Stimulated activated CD4-positive, alpha-beta T cell treated with anti-CD3 and anti-CD28 coated beads, Interleukin-15, amount 100 ng/mL, for 48 hours (primary cell): ENCODE measurements at regions not wholly inside any gene's neighbourhood (a gene's known extent, or its start where the extent isn't known, plus 50 kb on each side); places are given as distances from the start of the nearest gene placed in this dataset.

Experiments
- DNase-seq, 2 donors: peaks; one replicate each; pipeline ENCODE4 v3.0.0-alpha.2; 2020; ENCODE audit warnings: low read depth in 2 of 2

DNA sequence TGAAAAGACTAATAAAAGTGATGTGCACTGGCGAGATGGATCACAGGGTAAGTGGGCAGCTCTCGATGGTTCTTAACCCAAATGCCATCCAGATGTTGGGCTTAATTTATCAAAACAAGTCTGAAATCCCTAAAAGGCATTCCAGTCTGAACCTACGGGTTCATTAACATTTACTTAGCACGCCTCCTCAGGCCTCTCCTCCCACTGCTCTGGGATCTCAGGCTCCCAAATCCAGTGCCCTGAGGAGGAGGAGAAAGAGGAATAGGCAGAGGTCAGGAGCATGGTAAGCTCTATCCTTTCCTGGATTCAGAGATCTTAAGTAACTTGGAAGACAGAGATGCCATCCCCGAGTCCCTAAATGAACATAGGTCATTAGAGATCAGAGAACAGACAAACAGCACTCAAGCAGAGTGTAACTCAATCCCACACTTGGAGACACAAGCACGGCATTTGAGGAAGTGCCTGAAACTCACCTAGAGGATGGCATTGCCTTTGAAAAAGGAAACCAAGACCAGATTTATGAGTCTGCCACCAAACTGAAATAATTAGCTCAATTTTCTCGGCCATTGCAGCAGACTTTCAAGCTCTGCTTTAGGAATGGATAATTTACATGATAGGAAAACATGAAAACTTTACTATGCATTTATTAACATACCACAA lies 140.9 kb downstream of the CXCL12 start:
- no peak for DNase-seq

DNA sequence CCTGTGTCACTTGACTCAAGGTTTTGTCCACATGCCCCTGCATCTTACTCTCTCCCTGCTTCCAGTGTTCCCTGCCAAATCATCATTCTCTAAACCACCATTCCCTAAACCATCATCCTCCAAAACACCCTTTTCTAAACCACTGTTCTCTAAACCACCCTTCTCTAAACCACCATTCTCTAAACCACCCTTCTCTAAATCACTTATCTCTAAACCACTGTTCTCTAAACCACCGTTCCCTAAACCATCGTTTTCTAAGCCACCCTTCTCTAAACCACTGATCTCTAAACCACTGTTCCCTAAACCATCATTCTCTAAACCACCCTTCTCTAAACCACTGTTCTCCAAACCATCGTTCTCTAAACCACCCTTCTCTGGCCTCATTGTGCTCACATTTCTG lies 142.1 kb downstream of the CXCL12 start:
- no peak for DNase-seq

DNA sequence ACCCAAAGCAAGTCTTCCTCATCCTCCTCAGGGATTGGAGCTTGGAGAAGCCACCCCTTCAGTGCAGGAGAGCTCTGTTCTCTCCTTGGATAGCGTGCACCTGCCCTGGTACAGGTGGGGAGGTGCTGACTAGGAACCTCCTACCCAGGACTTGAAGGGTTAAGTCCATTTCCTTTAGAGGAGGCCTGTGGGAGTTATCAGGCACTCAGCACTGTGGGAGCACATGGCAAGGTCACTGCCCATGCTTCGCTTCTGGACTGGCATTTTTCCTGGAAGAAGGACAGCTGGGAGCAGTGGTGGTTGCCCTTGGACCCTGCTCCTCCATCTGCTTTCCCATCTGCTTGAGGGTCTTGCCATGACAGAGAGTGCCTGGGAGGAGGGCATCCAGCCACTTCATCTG lies 142.8 kb downstream of the CXCL12 start:
- DNase-seq, result no peak

DNA sequence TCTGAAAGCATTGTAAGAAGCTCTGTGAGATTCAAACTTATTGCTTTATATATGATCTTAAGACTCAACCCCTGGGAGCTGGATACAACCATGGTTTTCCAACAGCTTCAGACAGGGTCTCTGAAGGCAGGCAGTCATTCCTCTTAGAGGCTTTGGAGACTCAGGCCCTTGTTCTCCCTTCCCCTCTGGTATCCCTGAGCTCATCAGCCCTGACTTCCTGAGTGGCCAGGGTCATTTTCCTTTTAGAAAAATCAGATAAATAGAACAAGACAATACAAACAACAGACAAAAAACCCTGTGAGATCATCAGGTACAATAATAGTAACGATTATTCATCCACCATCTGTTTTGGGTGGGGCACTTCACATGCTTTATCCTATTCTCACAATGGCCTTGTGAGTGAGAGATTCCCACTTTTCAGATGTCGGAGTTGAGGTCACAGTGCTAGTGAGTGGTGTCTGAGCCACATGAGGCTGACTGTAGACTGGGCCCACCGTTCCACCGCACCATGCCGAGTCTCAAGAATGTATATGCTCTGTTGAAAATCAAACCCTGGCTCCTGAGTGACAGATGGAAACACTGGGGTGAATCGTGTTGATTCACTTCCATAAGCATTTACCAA lies 144.2 kb downstream of the CXCL12 start:
- no peak for DNase-seq

DNA sequence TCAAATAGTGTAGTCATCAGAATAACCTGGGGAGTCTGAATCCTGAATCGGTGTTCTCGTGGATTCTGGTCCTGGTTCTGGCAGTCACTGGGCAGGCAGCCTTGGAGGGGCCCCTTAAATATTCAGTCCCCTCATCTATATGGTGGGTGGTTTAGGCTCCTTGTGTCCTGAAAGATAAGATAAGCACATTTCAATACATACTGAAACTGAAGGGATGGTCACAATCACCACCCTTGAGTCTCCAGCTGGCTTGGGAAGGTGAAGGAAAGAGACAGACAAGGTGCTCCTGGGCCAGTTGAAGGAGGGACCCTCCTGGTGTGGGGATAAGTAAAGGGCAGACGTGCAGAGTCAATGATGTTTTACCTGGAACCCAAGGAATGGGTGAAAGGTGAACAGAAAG lies 146.7 kb downstream of the CXCL12 start:
- DNase-seq, result no peak

DNA sequence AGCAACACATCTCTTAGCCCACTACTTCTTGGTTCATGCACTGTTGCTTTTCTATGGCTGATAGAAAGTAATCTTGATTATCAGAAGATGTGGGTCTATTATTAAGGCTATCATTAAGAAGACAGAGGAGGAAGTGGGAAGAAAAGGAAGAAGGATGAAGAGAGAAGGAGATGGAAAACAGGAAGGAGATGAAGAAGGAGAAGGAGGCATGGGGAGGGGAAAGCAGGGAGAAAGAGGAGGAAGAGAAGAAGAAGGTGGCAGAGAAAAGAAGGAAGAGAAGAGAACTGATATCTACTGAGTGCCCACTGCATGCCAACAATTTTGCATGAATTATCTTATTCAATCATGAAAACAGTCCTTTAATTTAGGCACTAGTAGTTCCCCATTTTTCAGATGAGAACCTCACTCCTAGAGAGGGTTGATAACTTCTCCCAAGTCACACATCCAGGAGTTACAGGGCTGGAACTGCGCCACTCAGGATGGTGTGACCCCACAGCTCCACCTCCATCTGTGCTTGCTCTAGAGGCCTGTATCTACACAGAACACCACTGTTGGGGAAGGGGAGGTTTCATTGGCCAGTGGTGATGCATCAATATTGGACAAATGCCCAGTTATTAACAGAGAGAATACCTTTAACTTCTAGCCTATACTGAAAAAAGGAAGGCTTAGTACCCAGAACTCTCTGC lies 147.4 kb downstream of the CXCL12 start:
- DNase-seq, result no peak

DNA sequence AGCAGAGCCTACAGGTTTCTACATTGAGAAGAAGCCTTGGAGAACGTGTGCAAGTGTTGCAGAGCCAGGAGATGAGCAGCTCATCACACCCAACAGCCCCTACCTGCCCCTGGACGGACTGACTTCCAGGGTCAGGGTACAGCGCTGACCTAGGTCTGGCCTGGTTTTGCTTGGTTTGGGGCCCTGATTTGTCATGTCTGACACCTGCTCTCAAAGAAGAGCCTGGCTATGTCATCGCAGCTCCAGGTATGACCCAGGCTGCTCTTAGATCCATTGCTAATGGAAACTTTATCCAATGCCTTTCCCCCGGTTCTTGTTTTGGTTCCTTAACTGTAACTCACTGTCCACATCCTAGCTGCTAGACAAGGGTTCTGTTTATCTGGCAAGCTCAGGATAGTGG lies 149.5 kb downstream of the CXCL12 start:
- DNase-seq, result no peak

DNA sequence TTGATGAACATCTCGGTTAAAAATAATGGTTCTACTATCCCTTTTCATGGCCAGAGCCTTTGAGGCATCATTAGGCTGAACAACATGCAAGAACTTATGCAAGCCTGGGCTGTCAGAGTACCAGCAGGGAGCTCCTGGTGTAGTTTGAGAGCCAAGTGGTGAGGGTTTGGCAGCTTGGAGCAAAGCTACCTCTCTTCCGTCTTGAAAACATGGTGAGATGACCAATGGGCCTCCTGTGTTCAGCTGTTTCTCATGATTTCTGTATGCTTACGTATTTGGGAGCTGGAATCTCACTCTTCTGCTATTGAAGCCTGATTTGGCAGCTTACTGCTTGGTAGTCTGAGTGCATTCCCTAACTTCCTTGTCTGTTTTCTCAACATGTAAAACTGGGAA lies 150.4 kb downstream of the CXCL12 start:
- DNase-seq, result no peak

DNA sequence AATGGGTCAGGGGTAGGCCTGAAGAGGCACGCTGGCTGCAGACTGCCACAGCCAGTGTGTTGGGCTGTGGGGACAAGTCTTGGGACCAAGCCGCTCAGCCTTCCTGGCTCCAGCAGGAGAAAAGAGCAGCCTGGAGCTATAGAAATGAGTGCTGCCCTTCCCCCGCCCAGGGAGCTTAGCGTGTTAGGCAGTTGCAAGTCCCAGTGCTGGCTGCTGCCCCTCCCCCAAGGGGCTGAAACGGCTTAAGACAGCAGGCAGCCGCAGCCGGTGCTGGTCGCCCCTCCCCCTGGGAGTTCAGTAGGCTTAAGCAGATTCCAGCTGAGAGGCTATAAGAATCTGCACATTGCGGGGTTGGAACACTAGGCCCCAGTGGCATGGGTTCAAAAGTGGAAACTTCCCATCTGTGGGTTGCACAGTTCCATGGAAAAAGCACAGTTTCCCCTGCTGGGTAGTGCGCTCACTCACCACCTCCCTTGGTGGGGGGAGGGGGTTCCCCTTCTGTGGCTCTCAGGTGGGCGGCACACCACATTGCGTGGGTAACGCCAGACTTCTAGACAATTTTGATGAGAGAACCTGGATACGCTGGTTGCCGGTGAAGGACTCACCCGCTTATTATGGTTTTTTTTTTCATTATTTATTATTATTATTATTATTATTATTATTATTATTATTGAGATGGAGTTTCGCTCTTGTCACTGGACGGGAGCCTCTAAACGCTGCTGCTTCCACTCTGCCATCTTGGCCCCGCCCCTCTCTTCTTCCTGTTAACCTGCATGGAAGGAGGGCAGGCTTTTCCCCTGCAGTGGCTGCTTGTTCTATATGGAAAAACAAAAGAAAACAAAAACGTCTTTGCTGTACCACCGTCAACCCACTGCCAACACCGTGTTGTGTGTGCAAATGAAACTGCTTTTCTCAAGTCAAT lies 151.1 kb downstream of the CXCL12 start:
- no peak for DNase-seq

DNA sequence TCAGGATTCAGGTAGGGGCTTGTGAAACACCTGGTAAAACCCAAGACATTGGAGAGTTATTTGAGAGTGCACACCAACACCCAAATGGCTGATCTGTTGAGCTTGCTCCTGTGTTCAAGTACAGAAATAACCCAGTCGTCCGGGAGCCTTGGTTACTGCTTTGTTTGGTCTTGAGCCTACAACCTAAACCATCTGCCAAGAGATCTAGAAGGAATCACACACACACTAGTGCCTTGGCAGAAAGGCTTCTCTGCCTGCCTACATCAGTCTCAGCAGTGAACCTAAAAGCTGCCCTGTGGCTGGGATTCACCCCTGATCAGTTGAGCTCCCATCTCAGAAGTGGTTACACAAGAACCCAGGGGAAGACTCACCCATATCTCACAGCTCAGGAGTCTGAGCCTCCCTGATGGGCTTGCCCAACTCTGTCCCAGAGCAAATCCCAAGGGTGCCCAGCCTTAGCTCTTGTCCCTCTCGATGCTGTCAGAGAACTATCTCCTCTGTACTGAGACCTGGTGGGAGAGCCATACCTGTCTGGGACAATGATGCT lies 167.6 kb downstream of the CXCL12 start:
- no peak for DNase-seq

DNA sequence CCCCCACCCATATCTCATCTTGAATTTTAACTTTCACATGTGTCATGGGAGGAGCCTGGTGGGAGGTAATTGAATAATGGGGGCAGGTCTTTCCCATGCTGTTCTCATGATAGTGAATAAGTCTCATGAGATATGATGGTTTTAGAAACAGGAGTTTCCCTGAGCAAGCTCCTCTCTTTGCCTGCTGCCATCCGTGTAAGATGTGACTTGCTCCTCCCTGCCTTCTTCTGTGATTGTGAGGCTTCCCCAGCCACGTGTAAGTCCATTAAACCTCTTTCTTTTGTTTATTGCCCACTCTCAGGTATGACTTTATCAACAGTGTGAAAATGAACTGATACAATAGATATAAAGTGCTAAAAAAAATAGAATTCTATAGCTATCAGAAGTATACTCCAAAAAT lies 168.8 kb downstream of the CXCL12 start:
- DNase-seq, result no peak

DNA sequence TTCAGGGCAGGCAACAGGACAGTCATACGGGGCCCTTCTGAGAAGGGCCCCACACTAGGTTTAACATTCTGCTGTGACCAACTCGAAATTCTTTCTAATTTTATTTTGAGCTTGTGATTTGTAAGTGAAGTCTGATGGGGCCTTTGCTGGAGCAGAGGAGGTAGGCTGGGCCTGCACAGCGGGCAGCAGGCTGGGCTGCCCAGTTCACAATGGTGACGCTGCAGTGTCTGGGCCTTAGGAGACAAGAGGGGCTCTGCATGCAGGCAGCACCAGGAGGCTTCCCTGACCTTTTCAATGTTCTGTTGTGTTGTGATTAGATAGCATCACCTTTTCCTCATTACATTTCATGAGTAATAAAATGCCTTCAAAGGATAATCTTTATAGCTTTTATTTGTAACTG lies 175.1 kb downstream of the CXCL12 start:
- DNase-seq, result no peak

DNA sequence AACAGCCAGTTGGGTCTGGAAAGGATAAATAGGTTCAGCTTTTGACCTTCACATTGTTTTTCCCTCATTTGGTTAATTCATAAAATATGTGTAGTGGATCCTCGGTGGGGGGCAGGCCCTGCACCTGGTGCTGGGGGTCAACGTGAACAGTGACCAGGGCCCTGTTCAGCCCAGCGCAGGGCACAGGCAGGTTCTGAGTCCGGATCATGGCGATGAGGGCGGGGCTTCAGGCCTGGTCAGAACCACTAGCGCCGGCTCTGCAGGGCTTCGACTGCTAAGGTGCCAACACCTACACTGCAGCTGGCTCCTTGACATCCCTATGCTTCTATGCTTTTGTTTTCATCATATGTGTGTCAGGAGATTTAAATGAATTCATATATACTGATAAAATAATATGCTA lies 177.7 kb downstream of the CXCL12 start:
- no peak for DNase-seq

DNA sequence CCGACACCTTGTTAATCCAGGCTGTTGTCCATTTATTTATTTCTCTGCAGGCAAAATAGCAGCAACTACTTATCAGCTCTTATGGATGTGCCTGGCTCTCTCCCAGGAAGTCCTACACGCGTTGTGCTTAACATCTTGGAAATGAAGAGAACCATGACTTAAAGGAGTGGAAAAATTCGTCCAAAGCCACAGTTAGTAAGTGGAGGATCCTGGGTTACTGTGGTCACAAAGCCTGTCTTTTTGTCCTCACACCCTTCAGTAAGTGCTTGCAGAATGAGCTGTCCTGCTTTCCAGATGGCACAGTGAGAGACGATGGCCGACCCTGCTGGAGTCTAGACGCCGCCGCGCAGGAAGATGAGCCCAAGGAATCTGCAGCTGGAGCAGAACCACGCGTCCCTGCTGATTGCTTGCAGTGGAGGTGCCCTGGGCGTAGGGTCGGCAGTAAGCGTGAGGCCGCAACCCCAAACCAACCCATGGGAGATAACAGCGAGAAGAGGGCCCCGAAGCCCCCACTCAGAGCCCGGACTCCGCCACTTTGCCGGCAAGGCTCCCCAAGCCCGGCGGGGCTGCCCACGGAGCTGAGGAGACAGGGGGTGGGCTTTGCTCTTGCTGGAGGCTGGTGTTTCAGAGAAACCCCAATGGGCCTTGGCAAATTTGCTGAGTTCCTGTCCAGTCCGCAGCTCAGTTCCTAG lies 178.6 kb downstream of the CXCL12 start:
- no peak for DNase-seq

DNA sequence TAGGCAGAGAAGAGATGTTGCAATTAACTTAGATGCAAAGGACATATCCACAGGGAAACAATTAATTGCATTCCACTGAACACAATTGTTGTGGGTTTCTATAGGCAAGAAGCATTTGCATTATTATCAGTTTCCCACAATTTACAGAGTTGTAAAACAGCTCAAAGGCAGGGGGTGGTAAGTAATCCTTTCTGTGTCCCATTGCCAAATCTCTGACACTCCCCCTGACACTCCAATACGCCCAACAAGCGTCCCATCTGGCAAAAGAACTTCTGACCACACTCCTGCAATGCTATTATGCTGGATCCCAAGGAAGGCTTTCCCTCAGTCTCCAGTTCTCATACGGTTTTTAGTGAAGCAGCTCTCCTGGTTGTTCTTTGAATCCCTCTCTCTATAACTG lies 179.8 kb downstream of the CXCL12 start:
- DNase-seq, result no peak

DNA sequence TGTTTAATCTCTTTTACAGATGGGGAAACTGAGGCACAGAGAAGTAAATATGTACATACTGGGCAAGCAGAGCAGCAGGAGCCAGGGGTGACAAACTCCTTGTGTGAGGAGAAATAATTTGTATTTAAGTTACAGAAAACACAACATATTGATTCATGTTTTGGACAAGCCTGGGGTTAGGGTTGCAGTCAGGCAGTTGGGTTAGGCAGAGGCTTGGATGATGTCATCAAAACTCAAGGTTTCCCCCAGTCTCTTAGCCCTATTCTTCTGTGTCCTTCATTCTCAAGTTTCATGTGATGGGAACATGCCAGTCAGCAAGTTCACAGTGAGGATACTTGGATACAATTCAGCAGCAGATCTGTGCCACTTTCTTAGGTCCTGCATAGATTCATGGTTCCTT lies 181.4 kb downstream of the CXCL12 start:
- no peak for DNase-seq

DNA sequence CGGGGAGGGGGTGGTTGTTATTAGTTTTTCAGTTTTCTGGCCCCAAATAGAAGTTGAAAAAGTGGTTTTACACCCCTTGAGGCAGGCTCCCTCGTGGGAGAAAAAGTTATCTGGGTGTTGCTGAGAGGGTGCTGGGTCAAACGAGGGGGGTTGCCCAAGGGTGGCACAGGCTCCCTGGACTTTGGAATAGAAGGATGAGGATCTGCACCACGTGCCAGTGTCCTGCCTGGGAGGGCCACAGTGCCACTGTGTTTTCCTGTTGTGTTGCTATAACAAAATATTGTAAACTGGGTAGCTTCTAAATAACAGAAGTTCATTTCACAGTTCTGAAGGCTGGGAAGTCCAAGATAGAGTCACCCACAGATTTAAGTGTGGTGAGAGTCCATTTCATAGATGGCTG lies 181.9 kb downstream of the CXCL12 start:
- no peak for DNase-seq

DNA sequence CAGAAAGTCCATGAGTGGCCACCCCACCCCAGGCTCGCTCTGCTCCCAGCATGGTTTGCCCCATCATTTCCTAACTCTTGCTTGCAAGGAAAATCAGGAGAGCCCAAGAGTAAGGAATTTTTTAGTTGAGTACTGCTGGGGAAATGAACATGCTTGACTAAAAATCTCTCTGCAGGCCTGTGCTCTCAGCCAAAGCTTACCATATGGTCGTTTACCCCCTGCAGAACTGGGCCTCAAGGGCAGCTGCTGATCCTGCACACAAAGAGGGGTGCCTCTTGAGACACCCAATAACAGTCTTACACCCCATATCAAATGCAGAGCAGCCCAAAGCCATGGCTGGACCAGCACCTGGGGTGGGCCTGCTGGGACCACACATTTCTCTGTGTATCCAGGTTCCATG lies 183.2 kb downstream of the CXCL12 start:
- DNase-seq, result no peak

DNA sequence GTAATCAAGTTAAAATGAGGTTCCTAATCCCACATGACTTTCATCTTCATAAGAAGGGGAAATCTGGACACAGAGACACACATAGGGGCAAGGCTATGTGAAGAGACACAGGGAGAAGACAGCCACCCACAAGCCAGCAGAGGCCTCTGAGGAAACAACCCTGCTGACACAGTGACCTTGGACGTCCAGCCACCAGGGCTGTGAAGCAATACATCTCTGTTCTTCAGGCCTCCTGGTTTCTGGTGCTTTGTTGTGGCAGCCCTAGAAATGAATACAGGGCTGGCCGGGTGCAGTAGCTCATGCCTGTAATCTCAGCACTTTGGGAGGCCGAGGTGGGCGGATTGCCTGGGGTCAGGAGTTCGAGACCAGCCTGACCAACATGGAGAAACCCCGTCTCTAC lies 183.9 kb downstream of the CXCL12 start:
- DNase-seq, result no peak

DNA sequence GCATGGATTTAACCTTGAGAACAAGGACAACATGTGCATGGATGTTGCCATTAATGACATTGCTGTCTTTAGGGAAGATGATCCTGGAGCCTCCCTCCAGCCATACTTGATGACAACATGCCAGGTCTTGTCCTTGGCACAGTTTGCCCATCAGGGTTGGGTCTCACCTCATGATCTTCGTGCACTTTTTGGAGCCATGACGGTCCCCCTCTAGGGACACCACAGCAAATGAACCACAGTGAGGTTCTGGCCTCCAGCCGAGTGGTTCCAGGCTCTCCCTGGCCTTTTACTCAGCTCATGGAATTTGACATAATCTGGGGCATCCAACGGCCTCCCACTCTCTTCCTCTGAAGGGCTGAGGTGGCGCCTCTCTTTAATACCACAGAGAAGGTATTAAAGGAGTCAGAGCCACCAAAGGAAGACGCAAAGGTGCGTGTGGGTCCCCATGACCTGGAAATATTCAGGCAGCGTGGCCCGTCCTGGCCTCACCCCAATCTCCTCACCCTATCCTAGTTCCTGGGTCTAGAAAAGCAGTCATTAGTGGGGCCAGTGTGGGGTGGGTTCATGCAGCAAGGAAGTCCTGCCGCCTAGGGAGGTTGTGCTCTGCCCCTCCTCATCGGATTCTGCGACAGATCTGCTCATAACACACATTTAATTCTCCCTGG lies 184.8 kb downstream of the CXCL12 start:
- DNase-seq, result no peak

DNA sequence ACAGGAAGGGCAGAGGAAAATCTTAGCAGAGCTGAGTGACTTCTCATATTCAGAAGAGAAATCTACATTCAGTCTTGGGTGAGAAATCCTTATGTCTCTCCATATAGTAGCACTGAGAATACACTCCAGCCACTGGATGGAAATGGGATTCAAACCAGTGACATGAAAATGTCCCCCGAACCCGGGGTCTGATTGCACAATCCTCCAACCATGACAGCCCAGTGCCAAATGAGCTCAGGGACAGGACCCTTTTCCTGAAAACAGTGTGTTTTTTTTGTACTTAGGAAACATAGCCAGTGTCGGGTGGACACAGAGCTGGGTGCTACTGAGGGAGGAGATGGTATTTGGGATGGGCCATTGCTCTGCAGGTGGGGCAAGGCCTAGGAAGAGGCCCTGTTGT lies 185.6 kb downstream of the CXCL12 start:
- DNase-seq, result no peak
